ENCODE measurements at regions not wholly inside any gene's neighbourhood (a gene's known extent, or its start where the extent isn't known, plus 50 kb on each side); places are given as distances from the start of the nearest gene placed in this dataset.

GRCh38 chr11:13207665-13208594 is 69.7 kb upstream of the BMAL1 start:
- TF ChIP-seq CTCF (IDR thresholded peaks at IDR 0.05; ENCODE audit: insufficient read depth, low read depth, low read length, missing control alignments) = no peak
- H3K4me3 ChIP-seq (ENCODE audit: low read depth, low read length) = peak overlapping the region; percentile 21; the same call in 1 of the 2 replicates
- DNase-seq (ENCODE audit: low read depth) = peak; percentile 44

DNA sequence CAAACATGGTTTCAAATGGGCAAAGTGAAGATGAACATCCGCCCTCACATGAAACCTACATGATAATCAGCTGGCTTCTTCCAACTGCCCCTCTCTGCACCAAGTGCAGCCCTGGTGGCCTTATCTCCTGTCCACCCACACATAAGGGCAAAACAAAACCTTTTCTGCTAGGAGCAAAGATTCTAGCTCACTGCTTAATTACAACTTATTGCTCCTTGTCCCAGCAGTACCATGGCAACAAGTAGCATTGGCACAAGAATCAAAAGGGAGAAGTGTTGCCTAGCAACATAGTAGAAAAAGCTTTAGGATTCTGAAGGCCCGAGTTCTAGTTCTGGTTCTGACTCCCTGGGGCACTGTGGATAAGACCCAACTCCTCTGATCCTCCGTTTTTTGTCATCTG is 68.7 kb upstream of the BMAL1 start:
- H3K4me3 ChIP-seq (ENCODE audit: low read depth, low read length) = no peak overlapping the region
- DNase-seq (ENCODE audit: low read depth) = no peak
- TF ChIP-seq CTCF (IDR thresholded peaks at IDR 0.05; ENCODE audit: insufficient read depth, low read depth, low read length, missing control alignments) = no peak

- TF ChIP-seq CTCF (IDR thresholded peaks at IDR 0.05; ENCODE audit: insufficient read depth, low read depth, low read length, missing control alignments) = no peak
- no peak for DNase-seq (ENCODE audit: low read depth)
- H3K4me3 ChIP-seq (ENCODE audit: low read depth, low read length) = no peak overlapping the region
Observed at GRCh38 chr11:13209379-13209778, 68.2 kb upstream of the BMAL1 start.

GRCh38 chr11:13210424-13210823 is 67.2 kb upstream of the BMAL1 start:
- H3K4me3 ChIP-seq (ENCODE audit: low read depth, low read length) = no peak overlapping the region
- DNase-seq (ENCODE audit: low read depth) = peak; percentile 61
- TF ChIP-seq CTCF (IDR thresholded peaks at IDR 0.05; ENCODE audit: insufficient read depth, low read depth, low read length, missing control alignments) = peak; percentile 46

- no peak overlapping the region for H3K4me3 ChIP-seq (ENCODE audit: low read depth, low read length)
- TF ChIP-seq CTCF (IDR thresholded peaks at IDR 0.05; ENCODE audit: insufficient read depth, low read depth, low read length, missing control alignments) = no peak
- no peak for DNase-seq (ENCODE audit: low read depth)
Observed at GRCh38 chr11:13214276-13214675, 63.3 kb upstream of the BMAL1 start.

- no peak overlapping the region for H3K4me3 ChIP-seq (ENCODE audit: low read depth, low read length)
- TF ChIP-seq CTCF (IDR thresholded peaks at IDR 0.05; ENCODE audit: insufficient read depth, low read depth, low read length, missing control alignments) = no peak
- no peak for DNase-seq (ENCODE audit: low read depth)
Observed at GRCh38 chr11:13215149-13215548, 62.4 kb upstream of the BMAL1 start.
